HUES64 (cell line): ENCODE measurements at regions not wholly inside any gene's neighbourhood (a gene's known extent, or its start where the extent isn't known, plus 50 kb on each side); places are given as distances from the start of the nearest gene placed in this dataset.

ENCODE experiments used
- H3K27ac ChIP-seq: 2 replicates; pipeline ENCODE4 v1.7.0; 2013; ENCODE audit warnings: low read depth, low read length, inconsistent platforms
- H3K27me3 ChIP-seq: 2 replicates; pipeline ENCODE4 v1.6.1; 2013; ENCODE audit warnings: mild to moderate bottlenecking, low read length; ENCODE audit not compliant: insufficient read depth
- H3K36me3 ChIP-seq: 2 replicates; pipeline ENCODE4 v1.6.1; 2013; ENCODE audit warnings: mild to moderate bottlenecking, low read length; ENCODE audit not compliant: insufficient read depth
- H3K4me1 ChIP-seq: 2 replicates; pipeline ENCODE4 v1.6.1; 2013; ENCODE audit warnings: mild to moderate bottlenecking, low read length, moderate library complexity; ENCODE audit not compliant: insufficient read depth
- H3K4me3 ChIP-seq: 2 replicates; pipeline ENCODE4 v1.5.1; 2013; ENCODE audit warnings: mild to moderate bottlenecking, low read length, moderate library complexity
- H3K9ac ChIP-seq: 2 replicates; pipeline ENCODE4 v1.6.1; 2013; ENCODE audit warnings: mild to moderate bottlenecking, low read depth, low read length
- H3K9me3 ChIP-seq: 2 replicates; pipeline ENCODE4 v1.6.1; 2013; ENCODE audit warnings: low read depth, low read length; ENCODE audit not compliant: insufficient read depth
- WGBS: fragments of 150-250, 120-280 bp; methylation state at CpG from one replicate; pipeline ENCODE4 v1.1.7; 2013; ENCODE audit warnings: missing lambda C conversion rate; 5-methylcytosine and 5-hydroxymethylcytosine counted together

- no peaks in the 10 kb centered on the region for H3K9me3 ChIP-seq
- H3K4me3 ChIP-seq: no peak overlapping the region
- 93% methylated on average over 3 of the region's 3 CpGs for WGBS
- H3K4me1 ChIP-seq: no peaks in the 10 kb centered on the region
- no peak overlapping the region for H3K27ac ChIP-seq
- H3K9ac ChIP-seq: no peak overlapping the region
- no peaks in the 10 kb centered on the region for H3K27me3 ChIP-seq
- no peaks in the 10 kb centered on the region for H3K36me3 ChIP-seq
These were observed 192.9 kb downstream of the NOL4 start for GRCh38 chr18:34031810-34032209.

- Histone ChIP-seq H3K36me3 (no peaks in the 10 kb centered on the region), H3K4me3 (no peak overlapping the region)
- 96% methylated on average over 2 of the region's 2 CpGs for WGBS
These were observed 196.4 kb downstream of the NOL4 start for GRCh38 chr18:34028324-34028723.

GRCh38 chr18:34025191-34025801 lies 199.4 kb downstream of the NOL4 start:
- WGBS: 100% methylated on average over 1 of the region's 1 CpG
- Histone ChIP-seq H3K27me3 (no peaks in the 10 kb centered on the region), H3K9ac (no peak overlapping the region), H3K36me3 (no peaks in the 10 kb centered on the region), H3K9me3 (no peaks in the 10 kb centered on the region), H3K4me1 (peaks cover 4% of the 10 kb centered on the region; the same call in 1 of the 2 replicates), H3K27ac (no peak overlapping the region), H3K4me3 (no peak overlapping the region)

More at GRCh38 chr18:34028324-34028723, 196.4 kb downstream of the NOL4 start:
- H3K9me3 ChIP-seq: no peaks in the 10 kb centered on the region
- H3K4me1 ChIP-seq: peaks cover 4% of the 10 kb centered on the region; the same call in 1 of the 2 replicates
- H3K27me3 ChIP-seq: no peaks in the 10 kb centered on the region
- no peak overlapping the region for H3K27ac ChIP-seq
- no peak overlapping the region for H3K9ac ChIP-seq

- no peak overlapping the region for H3K27ac ChIP-seq
- H3K27me3 ChIP-seq: no peaks in the 10 kb centered on the region
- peaks cover 4% of the 10 kb centered on the region; the same call in 1 of the 2 replicates for H3K4me1 ChIP-seq
- H3K9me3 ChIP-seq: no peaks in the 10 kb centered on the region
- H3K4me3 ChIP-seq: no peak overlapping the region
- H3K36me3 ChIP-seq: no peaks in the 10 kb centered on the region
- 77% methylated on average over 4 of the region's 4 CpGs for WGBS
- H3K9ac ChIP-seq: no peak overlapping the region
These were observed 201.2 kb downstream of the NOL4 start for GRCh38 chr18:34023471-34023870.

GRCh38 chr18:34018336-34018735 lies 206.4 kb downstream of the NOL4 start:
- Histone ChIP-seq H3K4me1 (no peaks in the 10 kb centered on the region), H3K27me3 (no peaks in the 10 kb centered on the region), H3K4me3 (no peak overlapping the region), H3K9me3 (no peaks in the 10 kb centered on the region), H3K27ac (no peak overlapping the region), H3K36me3 (no peaks in the 10 kb centered on the region), H3K9ac (no peak overlapping the region)
- WGBS: 92% methylated on average over 1 of the region's 1 CpG

- 14% methylated on average over 1 of the region's 1 CpG for WGBS
- H3K4me1 ChIP-seq: peaks cover 11% of the 10 kb centered on the region; the same call in 1 of the 2 replicates
- H3K9me3 ChIP-seq: 0 out of 2 replicates have a peak, but pooled peaks cover 9% of the 10 kb centered on the region
- no peaks in the 10 kb centered on the region for H3K27me3 ChIP-seq
- no peak overlapping the region for H3K4me3 ChIP-seq
- H3K36me3 ChIP-seq: no peaks in the 10 kb centered on the region
- H3K27ac ChIP-seq: no peak overlapping the region; the same call in 1 of the 2 replicates
- H3K9ac ChIP-seq: no peak overlapping the region
These were observed 221.0 kb downstream of the NOL4 start for GRCh38 chr18:34003687-34004086.

GRCh38 chr18:34002130-34002529 lies 222.6 kb downstream of the NOL4 start:
- 88% methylated on average over 1 of the region's 1 CpG for WGBS
- no peak overlapping the region for H3K9ac ChIP-seq

GRCh38 chr18:34001376-34001775 lies 223.3 kb downstream of the NOL4 start:
- Histone ChIP-seq H3K4me3 (no peak overlapping the region), H3K4me1 (peaks cover 11% of the 10 kb centered on the region; the same call in 1 of the 2 replicates), H3K36me3 (no peaks in the 10 kb centered on the region), H3K9me3 (0 out of 2 replicates have a peak, but pooled peaks cover 9% of the 10 kb centered on the region), H3K27me3 (no peaks in the 10 kb centered on the region), H3K9ac (no peak overlapping the region), H3K27ac (no peak overlapping the region)
- 83% methylated on average over 2 of the region's 3 CpGs for WGBS

More at GRCh38 chr18:34002130-34002529, 222.6 kb downstream of the NOL4 start:
- Histone ChIP-seq H3K4me3 (no peak overlapping the region), H3K4me1 (peaks cover 11% of the 10 kb centered on the region; the same call in 1 of the 2 replicates), H3K27ac (no peak overlapping the region), H3K9me3 (0 out of 2 replicates have a peak, but pooled peaks cover 9% of the 10 kb centered on the region), H3K36me3 (no peaks in the 10 kb centered on the region), H3K27me3 (no peaks in the 10 kb centered on the region)

- 82% methylated on average over 3 of the region's 3 CpGs for WGBS
- H3K4me3 ChIP-seq: no peak overlapping the region
These were observed 237.5 kb downstream of the NOL4 start for GRCh38 chr18:33987206-33987605.

GRCh38 chr18:33983126-33983525 lies 241.6 kb downstream of the NOL4 start:
- Histone ChIP-seq H3K4me1 (no peaks in the 10 kb centered on the region), H3K4me3 (no peak overlapping the region), H3K9ac (no peak overlapping the region), H3K27ac (no peak overlapping the region), H3K36me3 (no peaks in the 10 kb centered on the region), H3K27me3 (no peaks in the 10 kb centered on the region), H3K9me3 (no peaks in the 10 kb centered on the region)
- WGBS: 81% methylated on average over 1 of the region's 2 CpGs

More at GRCh38 chr18:33987206-33987605, 237.5 kb downstream of the NOL4 start:
- no peaks in the 10 kb centered on the region for H3K9me3 ChIP-seq
- H3K36me3 ChIP-seq: no peaks in the 10 kb centered on the region
- no peaks in the 10 kb centered on the region for H3K27me3 ChIP-seq
- H3K9ac ChIP-seq: no peak overlapping the region
- no peak overlapping the region for H3K27ac ChIP-seq
- no peaks in the 10 kb centered on the region for H3K4me1 ChIP-seq

GRCh38 chr18:33960417-33960816 lies 264.3 kb downstream of the NOL4 start:
- H3K4me1 ChIP-seq: no peaks in the 10 kb centered on the region
- H3K4me3 ChIP-seq: no peak overlapping the region
- no peaks in the 10 kb centered on the region for H3K27me3 ChIP-seq
- H3K9me3 ChIP-seq: no peaks in the 10 kb centered on the region
- no peaks in the 10 kb centered on the region for H3K36me3 ChIP-seq
- no peak overlapping the region for H3K9ac ChIP-seq
- H3K27ac ChIP-seq: no peak overlapping the region
